Right lung (tissue), 2 donors: ENCODE measurements at regions not wholly inside any gene's neighbourhood (a gene's known extent, or its start where the extent isn't known, plus 50 kb on each side); places are given as distances from the start of the nearest gene placed in this dataset.

Source experiments
- DNase-seq, 2 donors: peaks; one replicate each; pipeline ENCODE4 v3.0.0-alpha.2; 2013

DNA sequence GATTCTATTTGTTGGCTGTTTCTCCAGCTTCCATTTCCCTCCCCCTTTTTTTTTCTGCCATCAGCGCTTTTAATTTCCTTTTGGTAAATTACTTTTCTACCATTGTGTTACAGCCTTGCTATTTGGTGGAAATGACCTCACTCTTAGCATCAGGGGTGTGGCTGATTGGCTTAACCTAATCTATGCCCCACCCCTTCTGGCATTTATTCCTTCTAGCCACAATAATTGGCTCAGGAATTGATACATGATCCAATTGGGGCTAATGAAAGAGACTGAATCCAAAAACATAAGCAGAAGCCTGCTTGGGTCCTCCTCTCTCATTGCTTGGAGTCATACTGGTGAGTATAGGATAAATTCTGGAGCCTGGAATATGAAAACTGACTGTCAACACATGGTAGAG lies 402.4 kb upstream of the LRRC4C start:
- DNase-seq: no peak

- DNase-seq: no peak
Measured at GRCh38 chr11:41866525-41866924, 407.1 kb upstream of the LRRC4C start.

- no peak for DNase-seq
Measured at GRCh38 chr11:41868606-41869005, 409.2 kb upstream of the LRRC4C start.

DNA sequence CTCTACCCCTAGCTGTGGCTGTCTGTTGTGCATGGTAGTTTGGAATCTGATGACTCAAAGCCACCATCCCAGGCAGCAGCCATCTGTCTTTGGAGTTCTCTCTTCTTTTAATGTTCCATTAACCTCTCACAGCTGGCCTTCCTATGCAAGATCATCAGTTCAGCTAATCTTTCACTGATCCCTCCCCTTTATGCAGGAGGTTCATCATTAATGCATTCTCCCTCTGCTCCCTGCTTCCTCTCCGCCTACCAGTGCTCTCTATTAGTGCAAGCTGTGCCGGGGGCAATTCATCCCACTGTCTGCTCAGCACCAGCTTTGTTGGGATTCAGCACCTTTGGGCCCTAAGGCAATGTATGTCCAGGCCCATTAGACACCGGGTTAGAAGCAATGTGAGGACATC lies 413.0 kb upstream of the LRRC4C start:
- no peak for DNase-seq

GRCh38 chr11:41872870-41873269 lies 413.4 kb upstream of the LRRC4C start:
- no peak for DNase-seq

DNA sequence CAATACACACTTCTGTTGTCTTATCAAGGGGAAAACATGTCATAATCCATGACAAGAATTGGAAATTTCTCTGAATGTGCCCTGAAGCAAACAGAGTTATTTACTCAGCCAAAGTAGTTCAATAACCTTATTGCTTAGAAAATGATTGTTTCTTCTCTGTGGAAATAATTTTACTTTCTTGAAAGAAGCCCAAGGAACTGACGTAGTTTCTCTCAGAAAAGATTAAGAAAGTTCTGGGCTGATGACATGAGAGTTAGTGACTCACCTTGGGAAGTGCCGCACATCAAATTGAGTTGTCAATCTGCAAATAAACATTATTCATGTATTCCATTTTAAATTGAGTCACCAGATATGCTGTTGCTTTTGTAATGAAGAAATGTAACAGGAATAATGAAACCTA lies 418.6 kb upstream of the LRRC4C start:
- no peak for DNase-seq

GRCh38 chr11:41879214-41879613 lies 419.8 kb upstream of the LRRC4C start:
- no peak for DNase-seq

GRCh38 chr11:41895081-41895480 lies 435.6 kb upstream of the LRRC4C start:
- no peak for DNase-seq

- no peak for DNase-seq
Measured at GRCh38 chr11:41897991-41898390, 438.5 kb upstream of the LRRC4C start.

- no peak for DNase-seq
Measured at GRCh38 chr11:41917900-41918299, 458.4 kb upstream of the LRRC4C start.

DNA sequence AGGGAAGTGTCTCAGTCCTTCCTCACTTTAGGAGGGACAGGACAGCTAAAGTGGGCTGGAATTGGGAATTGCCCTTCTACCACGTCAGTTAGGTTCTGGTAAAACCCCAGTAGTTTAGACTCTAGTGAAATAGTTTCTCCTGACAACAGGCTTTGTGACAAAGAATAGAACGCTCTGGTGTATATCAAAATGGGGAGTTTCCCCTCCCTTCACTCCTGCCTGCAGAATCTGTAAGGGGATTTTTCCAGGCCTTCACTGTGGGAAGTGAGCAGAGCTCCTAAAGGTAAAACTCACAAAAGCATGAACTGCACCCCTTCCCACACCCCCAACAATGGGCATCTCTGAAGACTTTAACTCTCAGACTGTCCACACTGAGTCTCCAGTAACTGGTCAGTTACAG lies 460.9 kb upstream of the LRRC4C start:
- no peak for DNase-seq

- no peak for DNase-seq
Measured at GRCh38 chr11:41921746-41922390, 462.4 kb upstream of the LRRC4C start.

GRCh38 chr11:41926339-41926738 lies 466.9 kb upstream of the LRRC4C start:
- no peak for DNase-seq

GRCh38 chr11:41935241-41935640 lies 475.8 kb upstream of the LRRC4C start:
- no peak for DNase-seq

DNA sequence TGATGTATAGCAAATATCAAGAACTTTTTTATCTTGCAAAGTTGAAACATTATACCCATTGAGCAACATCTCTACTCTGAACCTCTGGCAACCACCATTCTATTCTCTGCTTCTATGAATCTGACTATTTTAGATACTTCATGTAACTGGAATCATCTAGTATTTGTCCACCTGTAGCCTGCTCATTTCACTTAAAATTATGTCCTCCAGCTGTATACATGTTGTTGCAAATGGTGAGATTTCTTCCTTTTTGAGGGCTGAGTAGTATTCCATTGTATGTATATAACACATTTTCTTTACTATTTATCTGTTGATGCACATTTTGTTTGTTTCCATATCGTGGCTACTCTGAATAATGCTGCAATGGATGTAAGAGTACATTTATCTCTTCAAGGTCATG lies 476.3 kb upstream of the LRRC4C start:
- DNase-seq: no peak

GRCh38 chr11:41943656-41944055 lies 484.2 kb upstream of the LRRC4C start:
- DNase-seq: no peak

DNA sequence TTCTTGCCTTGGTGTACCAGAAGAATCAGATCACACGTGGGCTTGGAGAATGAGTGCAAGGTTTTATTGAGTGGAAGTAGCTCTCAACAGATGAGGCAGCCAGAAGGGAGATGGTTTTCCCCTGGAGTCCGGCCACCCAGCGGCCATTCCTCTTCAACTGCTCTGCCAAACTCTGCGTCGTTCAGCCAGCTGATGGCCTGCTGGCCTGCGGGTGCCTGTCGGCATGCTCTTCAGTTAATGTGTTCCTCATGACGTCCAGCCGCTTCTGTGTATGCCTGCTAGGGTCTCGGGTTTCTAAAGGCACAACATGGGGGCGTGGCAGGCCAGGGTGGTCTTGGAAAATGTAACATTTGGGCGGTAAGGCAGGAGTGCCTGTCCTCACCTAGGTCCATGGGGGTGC lies 487.9 kb upstream of the LRRC4C start:
- DNase-seq: no peak

- no peak for DNase-seq
Measured at GRCh38 chr11:41950470-41951143, 491.2 kb upstream of the LRRC4C start.

DNA sequence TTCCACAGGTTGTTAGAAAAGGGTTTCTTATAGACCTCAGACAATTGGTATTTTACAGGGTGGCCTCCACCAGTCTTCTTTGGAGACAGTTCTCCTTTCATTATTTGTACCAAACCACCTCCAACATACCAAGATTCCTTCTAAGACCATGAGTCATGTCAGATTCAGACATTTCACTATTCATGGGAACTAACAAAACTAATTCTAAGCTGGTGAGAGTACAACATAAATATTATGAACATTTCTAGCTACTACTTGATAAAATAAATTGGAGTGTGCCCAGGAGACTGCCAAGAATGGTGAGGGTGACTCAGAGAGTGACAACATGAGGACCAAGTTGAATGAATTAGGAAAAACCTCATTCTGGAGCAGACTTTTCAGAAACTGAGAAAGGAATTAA lies 494.6 kb upstream of the LRRC4C start:
- no peak for DNase-seq

GRCh38 chr11:41955066-41955465 lies 495.6 kb upstream of the LRRC4C start:
- DNase-seq: no peak

GRCh38 chr11:41955635-41956400 lies 496.4 kb upstream of the LRRC4C start:
- DNase-seq: no peak

DNA sequence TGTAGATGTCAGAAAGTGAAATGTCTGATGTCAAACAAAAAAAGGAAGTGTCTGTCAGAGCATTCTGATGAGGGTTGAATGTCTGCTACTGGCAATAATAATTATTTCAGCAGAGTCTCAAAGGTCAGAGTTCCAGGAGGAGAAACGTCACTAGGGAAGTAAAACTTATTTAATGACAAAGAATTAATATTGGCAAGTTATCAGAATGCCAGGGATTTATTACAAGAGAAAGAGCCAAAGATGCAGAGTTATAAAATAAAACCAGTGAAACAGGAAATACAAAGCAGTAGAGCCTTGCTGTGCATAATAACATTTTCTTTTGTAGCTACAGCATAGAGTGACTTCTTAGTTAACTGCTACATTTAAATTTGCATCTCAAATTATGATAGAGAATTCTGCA lies 504.0 kb upstream of the LRRC4C start:
- no peak for DNase-seq

DNA sequence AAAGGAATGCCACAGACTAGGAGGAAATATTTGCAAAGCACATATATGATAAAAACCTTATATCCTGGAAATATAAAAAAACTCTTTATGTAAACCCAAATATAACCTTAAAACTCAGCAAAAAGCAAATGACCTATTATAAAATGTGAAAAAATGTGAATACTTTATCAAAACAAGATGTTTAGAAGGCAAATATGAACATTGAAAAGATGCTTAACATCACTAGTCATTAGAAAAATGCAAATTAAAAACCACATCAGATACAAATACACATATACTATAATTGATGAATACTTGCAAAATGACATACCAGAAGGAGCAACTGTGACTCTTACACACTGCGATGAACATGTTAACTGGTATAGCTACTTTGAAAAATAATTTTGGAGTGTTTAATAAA lies 511.2 kb upstream of the LRRC4C start:
- no peak for DNase-seq
